Stimulated activated CD4-positive, alpha-beta T cell treated with anti-CD3 and anti-CD28 coated beads, Interleukin-4, amount 100 ng/mL, for 48 hours (primary cell): ENCODE measurements at regions not wholly inside any gene's neighbourhood (a gene's known extent, or its start where the extent isn't known, plus 50 kb on each side); places are given as distances from the start of the nearest gene placed in this dataset.
"Not testable (repeated sequence)": the region's sequence is repeated elsewhere in the genome, so short reads cannot be mapped to it uniquely, and the experiment has no call there.

ENCODE experiments used
- DNase-seq, 2 donors: peaks; one replicate each; pipeline ENCODE4 v3.0.0-alpha.2; 2020; ENCODE audit warnings: low read depth in 2 of 2

GRCh38 chr1:232859216-232859615 lies 54.0 kb downstream of the MAP10 start:
- no peak for DNase-seq

DNA sequence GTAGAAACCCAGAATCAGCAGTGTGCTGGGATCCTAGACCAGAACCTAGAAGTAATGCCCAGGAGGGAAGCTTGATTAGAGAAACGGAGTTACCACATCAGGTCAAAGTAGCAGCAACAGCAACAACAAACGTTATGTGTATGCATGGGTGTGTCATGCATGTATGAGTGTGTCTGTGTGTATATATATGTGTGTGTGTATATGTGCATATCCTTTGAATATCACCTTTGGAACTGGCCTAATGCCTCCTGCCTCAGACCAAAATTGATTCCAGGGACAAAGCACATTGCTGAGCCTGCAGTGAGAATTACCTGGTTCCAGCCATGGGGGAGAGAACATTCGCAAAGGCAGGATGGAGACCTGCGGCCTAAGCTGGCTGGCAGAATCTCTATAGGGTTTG lies 55.9 kb downstream of the MAP10 start:
- DNase-seq: no peak

GRCh38 chr1:232863544-232864275 lies 58.5 kb downstream of the MAP10 start:
- no peak for DNase-seq

DNA sequence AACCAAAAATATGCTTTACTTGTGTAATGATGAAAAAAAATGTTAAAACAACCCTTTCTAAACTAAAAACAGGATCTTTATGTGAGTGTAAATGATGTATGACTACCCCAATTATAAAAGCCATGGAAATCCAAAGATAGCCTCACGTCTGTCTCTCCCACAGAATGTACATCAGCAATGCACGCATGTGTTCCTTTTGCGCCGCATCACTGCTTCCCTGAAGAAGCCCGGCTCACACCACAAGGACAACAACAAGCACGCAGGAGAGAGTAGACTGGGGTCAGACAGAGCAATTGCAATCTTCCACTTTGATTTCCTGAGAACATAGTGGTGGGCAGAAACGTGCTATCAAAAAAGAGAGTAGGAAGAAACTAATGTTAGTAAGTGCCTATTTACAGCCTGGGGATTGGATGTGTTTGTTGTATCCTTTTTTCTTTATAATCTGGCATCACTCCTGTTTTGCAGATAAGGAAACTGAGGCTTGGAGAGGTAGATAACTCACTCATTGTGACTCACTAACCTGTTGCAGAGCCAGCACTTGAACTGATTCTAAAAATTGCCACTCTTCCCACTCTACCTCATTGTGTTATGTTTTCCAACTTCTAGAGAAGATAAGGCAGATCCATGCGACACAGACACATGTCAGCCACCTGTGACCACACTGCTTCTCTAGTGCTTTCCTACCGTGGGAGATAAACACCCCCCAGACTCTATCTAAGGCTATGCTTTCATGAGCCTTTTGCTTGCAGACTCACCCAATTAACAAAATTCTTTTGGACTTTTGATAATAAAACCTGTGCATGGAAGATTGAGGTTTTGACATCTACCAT lies 60.1 kb downstream of the MAP10 start:
- DNase-seq: no peak

GRCh38 chr1:232868793-232869491 lies 63.7 kb downstream of the MAP10 start:
- no peak for DNase-seq

GRCh38 chr1:232871291-232871969 lies 66.2 kb downstream of the MAP10 start:
- not testable (repeated sequence) for DNase-seq

DNA sequence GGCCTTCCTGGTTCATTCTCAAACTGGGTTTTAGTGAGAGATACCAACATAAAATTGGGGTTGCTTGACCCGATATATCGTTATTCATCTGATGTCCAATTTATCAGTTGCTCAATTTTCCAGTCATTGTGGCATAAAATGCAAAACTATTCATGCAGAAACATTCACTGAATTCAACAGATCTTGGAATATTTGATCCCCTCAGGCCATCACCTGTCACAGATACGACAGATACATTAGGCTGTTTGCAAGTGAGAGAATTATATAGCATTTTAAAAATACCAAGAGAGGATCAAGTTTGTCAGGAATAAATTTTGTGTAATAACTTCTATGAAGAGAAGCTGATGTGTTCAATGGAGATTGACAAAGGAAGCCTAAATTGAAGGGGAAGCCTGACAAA lies 67.1 kb downstream of the MAP10 start:
- no peak for DNase-seq

DNA sequence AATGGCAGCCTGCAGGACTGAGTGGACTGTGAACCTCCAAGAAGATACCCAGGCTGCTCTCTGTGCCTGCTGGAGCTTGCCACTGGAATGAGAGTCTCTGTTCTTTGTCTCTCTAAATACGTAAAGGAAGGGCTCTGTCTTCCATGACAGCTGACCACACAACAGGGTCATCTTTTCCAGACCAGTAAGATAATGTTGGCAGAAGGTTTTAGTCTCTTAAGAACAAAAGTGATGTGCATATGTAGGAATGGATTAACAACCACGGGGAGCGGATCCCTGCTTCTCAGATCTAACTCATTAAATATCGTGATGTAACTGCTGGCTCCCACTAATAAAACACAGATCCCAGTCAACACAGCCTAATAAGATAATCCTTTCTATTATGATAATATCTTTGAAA lies 67.5 kb downstream of the MAP10 start:
- no peak for DNase-seq

DNA sequence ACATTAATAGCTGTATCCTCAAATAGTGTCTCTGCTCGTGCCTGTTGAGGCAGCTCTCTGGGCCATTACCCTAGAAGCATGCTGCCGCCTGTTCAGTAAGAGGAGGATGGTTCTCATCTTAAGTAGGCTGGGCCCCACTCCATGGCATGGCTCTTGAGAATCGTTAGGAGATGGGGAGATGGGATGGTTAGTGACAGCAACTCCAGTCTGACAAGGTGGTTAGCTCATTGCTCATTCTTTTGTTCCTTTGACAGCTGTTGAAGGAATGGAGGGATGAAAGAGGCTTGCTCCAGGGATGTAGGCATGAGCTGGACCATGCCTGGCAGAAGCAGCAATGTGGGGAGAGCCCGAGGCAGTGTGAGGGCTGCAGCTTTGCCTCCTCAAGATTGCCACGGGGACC lies 68.2 kb downstream of the MAP10 start:
- no peak for DNase-seq

- DNase-seq: no peak
Observed at GRCh38 chr1:232873931-232874330, 68.7 kb downstream of the MAP10 start.

DNA sequence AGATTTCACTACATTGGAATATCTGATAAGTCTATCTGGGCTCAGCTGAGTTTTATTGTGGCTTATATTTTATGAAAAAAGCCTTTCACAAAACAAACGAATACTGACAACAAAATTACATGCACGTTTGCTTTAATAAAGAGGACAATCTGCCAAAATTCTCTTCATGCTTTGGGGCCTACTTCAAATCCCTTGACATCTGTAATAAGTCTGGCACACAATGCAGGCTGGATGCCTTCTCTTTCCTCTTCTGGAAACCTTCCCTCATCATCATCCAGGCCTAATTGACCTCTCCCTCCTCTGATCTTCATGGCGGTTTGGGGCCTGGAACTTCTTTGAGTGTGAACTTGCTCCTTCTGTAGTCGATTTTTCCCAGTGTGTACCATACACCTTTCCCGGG lies 70.3 kb downstream of the MAP10 start:
- DNase-seq: no peak

DNA sequence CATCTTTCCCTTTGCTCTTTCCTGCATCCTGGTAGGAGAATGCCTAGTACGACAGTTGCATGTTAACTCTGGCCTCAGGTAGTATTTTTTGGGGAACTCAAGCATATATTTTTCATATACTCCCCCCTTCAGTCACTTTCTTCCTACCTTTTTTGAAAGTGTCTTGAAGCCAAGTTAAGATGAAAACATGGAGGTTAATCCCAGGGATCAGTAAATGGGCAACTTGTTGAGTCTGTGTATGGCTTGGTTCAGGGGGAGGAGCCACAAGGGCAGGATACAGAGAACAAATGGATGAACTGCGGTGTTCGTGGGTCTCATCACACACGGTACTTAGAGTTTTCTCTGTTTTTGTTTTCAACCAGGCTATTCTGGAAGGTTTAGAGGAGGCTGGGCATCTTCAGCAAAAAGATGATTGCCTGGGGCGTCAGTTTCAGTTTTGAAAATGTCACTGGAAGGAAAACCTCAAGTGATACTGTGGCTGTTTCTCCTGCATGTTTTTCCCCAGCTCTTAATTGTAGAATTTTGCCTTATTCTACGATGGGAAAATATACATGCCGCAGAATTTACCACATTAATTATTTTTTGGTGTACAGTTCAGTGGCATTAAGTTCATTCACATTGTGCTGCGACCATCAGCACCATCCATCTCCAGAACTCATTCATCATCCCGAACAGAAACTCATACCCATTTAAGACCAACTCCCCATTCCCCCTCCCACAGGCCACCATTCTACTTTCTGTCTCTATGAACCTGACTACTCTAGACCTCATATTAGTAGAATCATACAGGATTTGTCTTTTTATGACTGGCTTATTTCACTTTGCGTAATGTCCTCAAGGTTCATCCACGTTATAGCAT lies 71.5 kb downstream of the MAP10 start:
- DNase-seq: peak in 1 of 2 donors; percentile 34

- no peak for DNase-seq
Observed at GRCh38 chr1:232877365-232878028, 72.3 kb downstream of the MAP10 start.

DNA sequence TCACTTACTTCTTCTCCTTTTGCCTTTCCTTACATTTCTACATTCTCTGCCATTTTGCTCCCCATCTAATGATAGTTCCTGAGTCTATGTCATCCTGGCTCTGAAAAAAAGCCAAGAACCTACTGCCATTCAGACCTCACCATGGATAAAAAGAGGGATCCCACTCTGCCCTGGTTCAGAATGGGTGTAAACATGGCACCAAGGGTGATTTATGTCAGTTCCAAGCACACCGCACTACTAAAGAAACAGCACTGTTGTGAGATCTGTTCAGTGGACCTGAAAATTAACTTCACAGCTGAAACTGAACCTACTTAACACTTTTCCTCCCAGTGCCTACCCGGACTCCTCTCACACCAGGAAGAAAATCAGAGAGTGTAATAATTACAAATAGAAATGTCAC lies 72.3 kb upstream of the NTPCR start:
- no peak for DNase-seq

DNA sequence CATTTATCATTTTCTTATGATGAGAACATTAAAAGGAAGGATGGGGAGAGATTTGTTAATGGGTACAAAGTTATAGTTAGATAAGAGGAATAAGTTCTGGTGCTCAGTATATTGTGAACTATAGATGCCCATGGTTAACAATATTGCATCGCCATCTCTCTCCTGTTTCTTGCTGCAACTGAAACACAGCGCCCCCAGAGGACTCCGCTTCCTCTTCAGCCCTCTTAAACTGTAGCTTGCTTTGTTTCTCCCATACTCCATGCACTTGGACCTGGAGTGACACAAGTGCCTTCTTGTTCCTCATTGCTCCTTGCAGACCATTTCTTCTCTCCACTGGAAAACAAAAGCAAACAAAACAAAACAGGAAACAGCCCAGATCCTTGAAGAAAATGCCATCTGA lies 70.1 kb upstream of the NTPCR start:
- peak in 1 of 2 donors; percentile 10 for DNase-seq

DNA sequence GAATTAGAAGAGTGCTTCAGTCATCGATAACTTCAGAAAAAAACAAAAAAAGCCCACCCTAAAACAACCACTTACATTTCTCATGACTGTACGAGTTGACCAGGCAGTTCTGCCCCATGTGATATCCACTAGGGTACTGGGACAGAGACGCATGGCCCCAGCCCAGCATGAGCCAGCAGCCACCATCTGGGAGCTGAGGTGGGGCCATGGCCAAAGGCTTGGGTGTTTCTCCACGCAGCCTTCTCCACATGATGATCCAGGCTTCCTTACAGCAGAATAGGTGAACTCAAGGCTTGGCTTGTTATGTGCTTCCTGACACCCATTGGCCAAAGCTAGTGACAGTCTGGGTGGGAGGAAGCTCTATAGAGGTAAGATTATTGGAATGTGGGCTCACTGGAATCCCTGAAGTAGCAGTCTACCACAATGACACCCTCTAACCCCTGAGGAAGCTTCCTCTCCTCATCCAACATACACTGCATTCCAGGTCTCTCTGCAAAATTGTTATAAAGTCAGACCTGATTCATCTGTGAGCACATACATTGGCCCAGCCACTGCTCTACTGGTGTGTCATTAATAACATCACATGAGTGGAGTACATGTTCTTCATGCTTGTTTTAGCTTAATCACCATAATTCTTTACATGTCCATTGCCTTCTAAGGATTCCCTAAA lies 66.3 kb upstream of the NTPCR start:
- DNase-seq: no peak

- DNase-seq: no peak
Observed at GRCh38 chr1:232886271-232886670, 64.1 kb upstream of the NTPCR start.

DNA sequence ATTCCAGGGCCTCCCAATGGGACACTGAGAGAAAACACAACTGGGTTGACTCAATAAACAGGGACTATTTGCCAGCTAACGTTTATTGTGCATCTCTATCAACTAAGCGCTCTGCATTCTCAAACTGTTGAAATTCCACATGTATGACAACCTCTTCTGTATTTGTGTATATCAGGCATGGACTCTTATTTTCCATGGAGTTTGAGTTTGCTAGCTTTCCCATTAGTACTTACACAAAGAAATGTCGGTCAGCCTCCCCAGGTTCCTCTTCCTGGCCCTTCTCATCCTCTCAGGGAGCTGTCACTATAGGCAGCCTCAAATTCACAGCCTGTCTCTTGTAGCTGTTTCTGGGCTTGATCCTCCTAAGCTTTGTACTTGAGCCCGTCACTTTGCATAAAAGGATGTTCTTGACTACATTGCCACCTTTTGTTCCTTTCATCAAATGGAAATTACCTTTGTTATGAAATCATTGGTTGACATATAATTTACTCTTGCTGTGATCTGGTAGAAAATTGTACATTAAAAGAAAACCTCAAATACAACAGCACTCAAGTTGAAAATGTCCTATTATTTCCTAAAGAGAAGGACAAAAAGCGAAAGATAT lies 60.0 kb upstream of the NTPCR start:
- DNase-seq: no peak

- no peak for DNase-seq
Observed at GRCh38 chr1:232891071-232891470, 59.3 kb upstream of the NTPCR start.
